ENCODE measurements at regions not wholly inside any gene's neighbourhood (a gene's known extent, or its start where the extent isn't known, plus 50 kb on each side); places are given as distances from the start of the nearest gene placed in this dataset.
A peak's percentile ranks its signal among the peaks of the same experiment; 100 is the strongest.

GRCh38 chr3:124277144-124277890 lies 285.4 kb upstream of the ROPN1 start:
- H3K4me3 ChIP-seq (ENCODE audit: low read depth, low read length), result no peak overlapping the region
- no peak for TF ChIP-seq CTCF (IDR thresholded peaks at IDR 0.05; ENCODE audit: low read depth, low read length)

DNA sequence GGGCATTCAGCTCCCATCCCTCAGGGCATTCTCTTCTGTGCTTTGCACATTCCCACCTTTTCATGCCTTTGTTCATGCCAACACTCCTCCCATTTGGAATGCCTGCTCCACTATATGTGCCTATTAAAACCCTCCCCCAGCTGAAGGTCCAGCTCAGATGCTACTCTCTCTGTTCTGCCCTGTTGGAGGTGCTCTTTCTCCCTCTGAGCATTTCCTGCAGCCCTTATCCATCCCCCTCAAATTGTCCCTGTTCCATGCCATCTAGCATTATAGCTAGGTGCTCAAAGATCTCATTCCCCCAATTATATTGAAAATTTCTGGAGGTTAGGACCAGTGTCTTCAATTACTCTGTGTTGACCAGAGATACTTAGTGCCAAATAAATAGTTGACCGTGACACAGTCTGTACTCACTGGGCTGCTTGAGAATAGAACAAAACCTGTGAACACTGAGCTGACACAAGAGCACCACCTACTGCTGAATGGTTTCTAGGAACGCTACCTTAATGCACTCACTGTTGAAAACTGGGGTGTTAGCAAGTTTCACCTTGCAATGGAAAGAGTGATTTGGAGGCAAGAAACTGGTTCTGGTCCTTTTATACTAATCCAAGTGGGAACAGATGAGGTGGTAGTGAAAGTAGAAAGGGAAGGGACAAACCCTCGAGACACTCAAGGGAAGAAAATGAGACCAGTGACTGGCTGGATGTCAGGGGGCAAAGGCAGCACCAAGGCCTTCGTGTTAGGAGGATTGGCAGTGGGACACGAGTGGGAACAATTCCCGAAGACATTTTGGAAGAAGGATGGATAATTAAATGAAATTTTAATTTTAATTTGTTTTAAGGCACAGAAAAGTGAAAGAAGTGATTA lies 289.8 kb upstream of the ROPN1 start:
- peak; percentile 61 for TF ChIP-seq CTCF (IDR thresholded peaks at IDR 0.05; ENCODE audit: low read depth, low read length)
- H3K4me3 ChIP-seq (ENCODE audit: low read depth, low read length), result no peak overlapping the region

DNA sequence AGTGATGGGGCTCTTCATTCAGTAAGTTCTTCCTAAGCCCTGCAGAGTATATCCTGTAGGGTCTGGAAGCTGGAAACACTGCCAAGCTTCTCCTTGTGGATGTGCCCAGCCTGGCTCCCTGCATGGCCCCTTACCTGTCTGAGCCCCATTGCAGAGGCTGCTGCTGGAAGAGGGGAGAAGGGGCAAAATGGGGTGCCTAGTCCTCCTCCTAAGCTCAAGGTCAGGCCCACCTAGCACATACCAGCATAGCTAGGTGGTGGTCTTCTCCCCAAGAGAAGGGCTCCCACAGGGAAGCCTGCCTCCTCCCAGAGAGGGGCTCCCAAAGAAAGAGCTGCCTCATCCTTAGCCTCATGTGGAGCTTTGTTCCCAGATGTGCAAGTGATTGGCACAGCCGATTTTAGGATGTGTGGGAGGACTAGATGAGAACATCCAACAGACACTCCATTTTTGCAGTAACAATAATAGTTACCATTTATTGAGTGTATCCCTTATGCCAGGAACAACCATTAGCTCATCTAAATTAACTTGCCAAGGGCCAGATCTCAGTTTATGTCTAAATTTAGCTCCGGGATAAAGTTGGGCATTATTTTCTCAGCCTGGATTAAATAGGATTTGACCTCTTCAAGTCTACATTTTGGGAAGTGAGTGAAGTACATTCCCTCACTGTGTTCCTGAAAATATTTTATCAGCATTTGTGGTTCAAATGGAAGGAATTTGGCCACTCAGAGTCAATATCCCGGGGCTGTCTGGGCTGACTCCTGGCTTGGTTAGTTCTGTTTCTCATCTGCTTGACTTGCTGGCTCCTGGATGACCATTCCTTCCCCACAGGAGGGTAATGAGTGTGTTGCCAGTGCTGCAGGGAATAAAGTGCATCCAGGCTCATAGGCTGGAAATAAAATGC lies 291.1 kb upstream of the ROPN1 start:
- no peak for TF ChIP-seq CTCF (IDR thresholded peaks at IDR 0.05; ENCODE audit: low read depth, low read length)
- H3K4me3 ChIP-seq (ENCODE audit: low read depth, low read length), result no peak overlapping the region

DNA sequence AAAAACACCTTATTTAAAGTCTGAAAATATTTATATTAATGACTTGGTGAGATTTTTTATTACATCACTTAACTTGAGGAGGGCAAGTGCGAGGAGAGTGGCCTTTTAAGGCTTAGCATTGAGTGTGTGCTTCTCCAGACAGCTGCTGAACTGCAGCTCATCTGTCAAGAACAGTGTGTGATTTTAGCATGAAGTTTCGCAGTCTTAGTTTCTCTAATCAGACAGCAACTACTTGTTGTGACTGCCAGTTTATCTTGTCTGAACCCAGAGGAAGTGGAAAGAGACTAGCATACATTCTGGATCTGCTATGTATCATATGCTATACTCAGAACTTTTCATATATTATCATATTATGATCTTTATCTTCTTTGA lies 291.7 kb upstream of the ROPN1 start:
- no peak for TF ChIP-seq CTCF (IDR thresholded peaks at IDR 0.05; ENCODE audit: low read depth, low read length)
- H3K4me3 ChIP-seq (ENCODE audit: low read depth, low read length), result no peak overlapping the region

- no peak overlapping the region for H3K4me3 ChIP-seq (ENCODE audit: low read depth, low read length)
- no peak for TF ChIP-seq CTCF (IDR thresholded peaks at IDR 0.05; ENCODE audit: low read depth, low read length)
Measured at GRCh38 chr3:124288996-124289395, 297.1 kb upstream of the ROPN1 start.

- TF ChIP-seq CTCF (IDR thresholded peaks at IDR 0.05; ENCODE audit: low read depth, low read length), result no peak
- H3K4me3 ChIP-seq (ENCODE audit: low read depth, low read length), result no peak overlapping the region
Measured at GRCh38 chr3:124291008-124291407, 299.1 kb upstream of the ROPN1 start.
